Fibroblast of villous mesenchyme (primary cell): ENCODE measurements at regions not wholly inside any gene's neighbourhood (a gene's known extent, or its start where the extent isn't known, plus 50 kb on each side); places are given as distances from the start of the nearest gene placed in this dataset.

Experiments
- DNase-seq: peaks from one replicate; pipeline ENCODE4 v3.0.0-alpha.2; 2010; ENCODE audit warnings: low read depth
- H3K4me3 ChIP-seq: 2 replicates; pipeline ENCODE4 v1.5.1; 2011; ENCODE audit warnings: low read depth, mild to moderate bottlenecking, low read length
- TF ChIP-seq, protein P1 (sequence below): IDR thresholded peaks from 2 replicates; pipeline ENCODE4 v1.5.1; 2012; ENCODE audit warnings: low read depth, mild to moderate bottlenecking, low read length; ENCODE audit not compliant: insufficient read depth

DNA sequence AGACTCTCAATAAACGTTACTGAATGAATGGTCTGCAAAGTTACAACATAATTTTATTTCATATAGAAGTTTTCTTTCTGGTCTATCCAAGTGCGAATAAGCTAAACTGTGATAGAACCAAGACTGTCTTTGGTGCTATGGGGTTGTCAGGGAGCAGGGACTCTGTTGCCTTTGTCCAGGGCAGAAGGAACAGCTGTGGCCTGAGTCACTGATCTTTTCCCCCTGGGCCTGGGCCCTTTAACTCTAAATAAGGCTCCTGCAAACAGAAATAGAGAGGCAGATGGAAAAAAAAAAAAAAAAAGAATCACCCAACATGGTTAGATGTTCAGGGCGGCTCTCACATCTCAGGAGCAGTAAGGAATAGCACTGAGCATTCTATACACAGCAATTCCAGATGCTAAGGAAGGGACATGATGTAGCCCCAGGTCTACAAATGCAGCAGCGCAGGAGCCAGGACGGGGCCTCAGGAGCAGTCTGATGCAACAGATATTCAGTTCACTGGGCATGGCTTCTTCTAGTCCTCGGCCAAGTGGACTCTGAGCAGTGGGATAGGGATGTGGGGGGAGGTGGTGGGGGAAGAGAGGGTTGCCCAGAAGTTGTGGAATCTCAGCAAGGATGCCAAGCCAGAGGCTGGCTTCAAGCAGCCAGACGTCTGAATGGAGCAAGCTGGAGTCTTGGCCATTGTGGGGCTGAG lies 247.1 kb upstream of the SIX2 start:
- TF ChIP-seq, protein P1, sequence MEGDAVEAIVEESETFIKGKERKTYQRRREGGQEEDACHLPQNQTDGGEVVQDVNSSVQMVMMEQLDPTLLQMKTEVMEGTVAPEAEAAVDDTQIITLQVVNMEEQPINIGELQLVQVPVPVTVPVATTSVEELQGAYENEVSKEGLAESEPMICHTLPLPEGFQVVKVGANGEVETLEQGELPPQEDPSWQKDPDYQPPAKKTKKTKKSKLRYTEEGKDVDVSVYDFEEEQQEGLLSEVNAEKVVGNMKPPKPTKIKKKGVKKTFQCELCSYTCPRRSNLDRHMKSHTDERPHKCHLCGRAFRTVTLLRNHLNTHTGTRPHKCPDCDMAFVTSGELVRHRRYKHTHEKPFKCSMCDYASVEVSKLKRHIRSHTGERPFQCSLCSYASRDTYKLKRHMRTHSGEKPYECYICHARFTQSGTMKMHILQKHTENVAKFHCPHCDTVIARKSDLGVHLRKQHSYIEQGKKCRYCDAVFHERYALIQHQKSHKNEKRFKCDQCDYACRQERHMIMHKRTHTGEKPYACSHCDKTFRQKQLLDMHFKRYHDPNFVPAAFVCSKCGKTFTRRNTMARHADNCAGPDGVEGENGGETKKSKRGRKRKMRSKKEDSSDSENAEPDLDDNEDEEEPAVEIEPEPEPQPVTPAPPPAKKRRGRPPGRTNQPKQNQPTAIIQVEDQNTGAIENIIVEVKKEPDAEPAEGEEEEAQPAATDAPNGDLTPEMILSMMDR: no peak
- no peak overlapping the region for H3K4me3 ChIP-seq
- no peak for DNase-seq

DNA sequence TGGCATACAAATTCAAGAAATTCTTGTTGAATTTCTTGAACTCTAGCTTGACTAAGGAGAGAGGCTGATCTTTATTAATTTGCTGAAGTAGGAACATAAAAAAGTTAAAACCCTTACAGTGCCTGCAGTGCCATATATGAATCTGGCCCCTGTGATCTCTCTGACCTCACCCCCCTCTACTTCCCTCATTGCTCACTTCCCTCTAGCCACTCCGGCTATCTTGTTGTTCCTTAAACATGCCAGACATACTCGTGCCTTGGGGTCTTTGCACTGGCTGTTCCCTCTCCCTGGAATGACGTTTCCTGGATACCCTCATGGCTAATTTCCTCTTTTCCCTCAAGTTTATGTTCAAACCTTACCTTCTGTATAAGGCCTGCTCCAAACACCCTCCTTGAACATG lies 246.3 kb upstream of the SIX2 start:
- H3K4me3 ChIP-seq: no peak overlapping the region
- TF ChIP-seq, protein P1: no peak
- DNase-seq: no peak

DNA sequence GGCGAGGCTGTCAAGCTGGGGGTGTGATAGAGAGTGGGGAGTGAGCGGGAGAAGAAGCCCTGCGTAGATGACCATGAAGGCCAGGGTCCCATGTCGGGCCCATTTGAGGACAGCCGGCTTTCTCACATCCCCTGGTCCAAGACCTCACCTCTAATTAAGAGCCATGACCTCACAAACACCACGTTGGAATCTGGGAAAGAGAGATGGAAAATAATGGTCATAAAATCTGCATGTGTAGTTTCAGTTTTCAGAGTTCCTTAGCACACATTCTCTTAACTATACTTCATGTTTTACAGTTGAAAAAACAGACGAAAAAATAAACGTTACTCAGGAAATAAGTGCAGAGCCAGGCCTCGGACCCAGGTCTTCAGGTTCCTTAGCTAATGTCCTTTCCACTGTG lies 244.8 kb upstream of the SIX2 start:
- H3K4me3 ChIP-seq: no peak overlapping the region
- no peak for DNase-seq
- TF ChIP-seq, protein P1: no peak

DNA sequence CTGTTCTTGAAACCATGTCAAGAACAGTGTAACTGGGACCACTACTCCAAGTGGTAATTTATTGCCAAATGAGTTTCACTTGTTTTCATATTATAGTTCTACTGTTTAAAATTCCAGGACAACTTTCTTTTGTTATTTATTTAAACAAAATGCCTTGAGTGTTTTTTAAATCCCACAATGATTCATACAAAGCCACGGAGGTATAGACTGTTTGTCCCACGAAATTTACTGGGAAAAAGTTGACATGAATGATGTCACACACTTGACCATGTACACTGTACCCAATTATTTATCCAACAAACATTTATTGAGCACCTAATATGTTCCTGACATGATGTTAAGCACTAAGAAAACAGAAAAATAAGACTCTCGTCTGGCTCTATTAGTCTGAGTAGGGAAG lies 243.9 kb upstream of the SIX2 start:
- TF ChIP-seq, protein P1: no peak
- peak; percentile 30 for DNase-seq

DNA sequence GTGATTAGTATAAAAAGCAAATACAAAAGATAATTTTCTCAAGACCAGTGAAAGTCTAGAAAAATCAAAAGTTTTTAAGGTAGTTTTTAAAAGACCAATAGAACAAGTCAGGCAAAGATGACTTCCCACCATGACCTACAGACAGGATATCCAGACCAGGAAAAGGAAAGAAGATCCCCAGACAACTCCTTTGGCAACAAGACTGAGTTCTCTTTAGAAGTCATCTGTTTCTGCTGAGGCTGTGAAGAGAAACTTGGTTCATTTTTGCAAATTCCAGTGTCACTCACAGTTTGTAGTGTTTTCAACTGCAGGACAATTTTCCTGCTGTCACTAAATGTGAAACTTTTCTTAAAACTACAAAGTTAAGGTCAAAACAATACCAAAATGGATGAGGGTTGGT lies 240.9 kb upstream of the SIX2 start:
- no peak for DNase-seq
- no peak overlapping the region for H3K4me3 ChIP-seq
- TF ChIP-seq, protein P1: no peak

More for the DNA sequence above, 243.9 kb upstream of the SIX2 start:
- no peak overlapping the region for H3K4me3 ChIP-seq

DNA sequence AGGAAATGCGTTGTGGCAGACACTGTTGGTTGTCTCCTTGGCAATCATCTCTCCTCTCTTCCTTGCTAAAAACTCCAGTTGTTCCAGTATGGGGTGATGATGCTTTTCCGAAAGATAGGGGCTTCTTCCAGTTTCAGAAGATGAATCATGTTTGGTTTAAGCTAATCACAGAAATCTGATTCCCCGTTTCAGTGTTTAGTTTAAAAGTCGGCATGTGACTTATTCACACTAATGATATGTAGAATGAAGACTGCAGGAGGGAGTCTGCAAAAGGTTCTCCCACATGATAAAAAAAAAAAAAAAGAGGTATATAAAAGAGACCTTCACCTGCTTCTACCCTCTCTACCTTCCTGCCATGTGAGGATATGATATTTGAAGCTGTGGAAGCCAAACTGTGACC lies 239.0 kb upstream of the SIX2 start:
- H3K4me3 ChIP-seq: no peak overlapping the region
- no peak for DNase-seq
- TF ChIP-seq, protein P1: no peak

DNA sequence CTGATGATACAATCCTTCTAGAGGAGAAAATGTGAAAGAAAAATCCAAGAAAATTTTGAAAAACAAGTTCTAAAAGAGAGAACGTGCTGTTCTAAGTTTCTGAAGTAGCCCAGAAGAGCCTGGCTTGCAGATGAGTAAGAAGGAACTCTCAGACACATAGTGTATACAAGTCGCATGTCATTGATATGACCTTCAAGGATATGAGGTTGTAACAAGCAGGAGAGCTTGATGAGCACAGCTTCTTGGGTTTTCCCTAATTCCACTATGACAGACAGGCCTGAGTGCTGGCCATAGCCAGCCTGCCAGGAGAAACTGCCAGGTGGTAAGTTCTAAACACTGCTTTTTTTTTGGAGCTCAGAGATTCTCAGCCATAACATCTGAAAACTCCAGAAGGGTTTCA lies 235.7 kb upstream of the SIX2 start:
- TF ChIP-seq, protein P1: no peak
- no peak for DNase-seq
- H3K4me3 ChIP-seq: no peak overlapping the region
